NCI-H2107 treated with DMSO at 0.1 percent for 48 hours (cell line): ENCODE measurements at regions not wholly inside any gene's neighbourhood (a gene's known extent, or its start where the extent isn't known, plus 50 kb on each side); places are given as distances from the start of the nearest gene placed in this dataset.
"Not testable (repeated sequence)": the region's sequence is repeated elsewhere in the genome, so short reads cannot be mapped to it uniquely, and the experiment has no call there.

Experiments
- DNase-seq: peaks from one replicate; lab custom pipeline; 2025; ENCODE audit not compliant: unreplicated experiment; lab: John Stamatoyannopoulos, UW

DNA sequence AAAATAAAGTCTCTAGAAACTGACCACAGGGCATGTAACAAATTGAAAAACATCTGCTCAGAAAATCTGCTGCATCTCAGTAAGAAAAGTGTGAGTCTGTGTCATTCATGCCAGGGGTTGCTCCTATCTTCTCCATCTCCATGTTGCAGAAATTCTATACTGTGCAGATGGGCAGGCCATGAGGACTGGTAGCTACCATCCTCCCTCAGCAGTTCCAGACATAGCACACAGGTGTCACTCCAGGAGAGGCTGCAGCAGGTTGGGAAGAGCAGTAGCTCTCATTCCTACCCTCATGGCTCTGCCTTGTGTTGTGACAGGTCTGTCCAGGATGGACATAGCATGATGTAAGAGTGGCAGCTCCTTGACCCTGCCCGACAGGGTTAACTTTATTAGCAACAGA is 173.4 kb downstream of the NDUFS4 start:
- no peak for DNase-seq

DNA sequence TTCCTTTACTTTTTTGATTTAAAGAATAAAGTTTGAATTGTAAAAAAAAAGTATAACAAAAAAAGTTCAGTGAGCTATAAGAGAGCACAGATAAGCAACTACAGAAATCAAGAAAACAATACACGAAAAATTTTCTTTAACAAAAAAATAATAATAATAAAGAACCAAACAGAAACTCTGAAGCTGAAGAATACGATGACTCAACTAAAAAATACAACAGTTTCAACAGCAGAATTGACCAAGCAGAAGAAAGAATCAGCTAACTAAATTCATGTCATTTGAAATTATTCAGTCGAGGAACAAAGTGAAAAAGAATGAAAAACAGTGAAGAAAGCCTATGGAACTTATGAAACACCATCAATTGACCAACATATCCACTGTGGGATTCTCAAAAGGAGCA is 177.7 kb downstream of the NDUFS4 start:
- no peak for DNase-seq

DNA sequence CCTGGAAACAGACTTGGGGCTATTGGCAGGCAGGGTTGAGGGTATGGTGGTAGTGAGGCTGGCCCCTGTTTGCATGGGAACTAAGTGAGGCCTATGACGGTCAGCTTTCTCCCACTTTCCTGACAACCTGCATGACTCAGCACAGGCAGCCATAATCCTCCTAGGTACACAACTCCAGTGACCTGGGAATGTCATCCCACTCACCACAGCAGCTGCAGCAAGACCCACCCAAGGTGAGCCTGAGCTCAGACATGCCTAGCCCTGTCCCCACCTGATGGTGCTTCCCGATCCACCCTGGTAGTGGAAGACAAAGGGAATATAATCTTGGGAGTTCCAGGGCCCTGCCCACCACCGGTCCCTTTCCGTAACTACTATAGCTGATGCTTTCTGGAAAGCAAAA is 178.7 kb downstream of the NDUFS4 start:
- DNase-seq, result no peak

DNA sequence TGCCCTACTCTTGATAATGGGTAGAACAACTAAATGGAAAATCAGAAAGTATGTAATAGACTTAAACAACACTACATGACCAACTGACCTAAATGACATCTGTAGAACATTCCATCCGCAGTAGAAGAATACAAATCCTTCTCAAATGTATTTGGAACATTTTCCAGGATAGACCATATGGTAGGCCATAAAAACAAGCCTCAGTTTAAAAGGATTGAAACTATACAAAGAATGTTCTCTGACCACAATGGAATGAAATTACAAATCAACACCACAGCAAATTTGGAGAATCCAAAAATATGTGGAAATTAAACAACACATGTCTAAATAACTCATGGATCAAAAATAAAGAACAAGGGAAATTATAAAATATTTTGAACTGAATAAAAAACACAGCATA is 189.2 kb downstream of the NDUFS4 start:
- no peak for DNase-seq

DNA sequence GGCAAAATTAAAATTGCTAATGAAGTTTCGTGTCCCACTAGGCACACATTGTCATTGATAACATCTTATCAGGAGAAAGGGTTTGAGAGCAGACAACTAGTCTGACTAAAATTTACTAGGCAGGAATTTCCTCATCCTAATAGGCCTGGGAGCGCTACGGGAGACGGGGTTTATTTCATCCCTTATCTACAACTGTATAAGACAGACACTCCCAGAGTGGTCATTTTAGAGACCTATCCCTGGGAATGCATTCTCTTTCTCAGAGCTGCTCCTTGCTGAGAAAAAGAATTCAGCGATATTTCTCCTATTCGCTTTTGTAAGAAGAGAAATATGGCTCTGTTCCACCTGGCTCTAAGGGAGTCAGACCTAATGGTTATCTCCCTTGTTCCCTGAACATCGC is 191.8 kb downstream of the NDUFS4 start:
- DNase-seq, result not testable (repeated sequence)

DNA sequence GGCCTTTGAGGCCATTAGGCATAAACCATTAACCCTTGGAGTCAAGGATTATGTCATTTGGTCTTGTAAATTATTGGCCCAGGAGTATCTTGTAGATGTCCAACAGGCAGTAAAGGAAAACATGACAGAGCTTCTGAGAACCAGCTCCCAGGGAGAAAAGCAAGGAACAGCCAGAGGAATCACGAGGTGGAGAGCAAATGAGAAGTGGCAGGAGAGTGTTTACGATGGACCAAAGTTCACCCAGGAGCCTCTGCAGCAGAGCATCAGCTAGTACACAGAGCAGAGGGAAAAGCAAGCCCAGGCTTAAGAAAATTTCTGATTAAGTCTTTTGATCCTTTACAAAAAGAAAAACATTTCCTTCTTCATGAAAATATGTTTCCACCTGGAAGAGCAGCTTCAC is 206.2 kb downstream of the NDUFS4 start:
- DNase-seq, result no peak

DNA sequence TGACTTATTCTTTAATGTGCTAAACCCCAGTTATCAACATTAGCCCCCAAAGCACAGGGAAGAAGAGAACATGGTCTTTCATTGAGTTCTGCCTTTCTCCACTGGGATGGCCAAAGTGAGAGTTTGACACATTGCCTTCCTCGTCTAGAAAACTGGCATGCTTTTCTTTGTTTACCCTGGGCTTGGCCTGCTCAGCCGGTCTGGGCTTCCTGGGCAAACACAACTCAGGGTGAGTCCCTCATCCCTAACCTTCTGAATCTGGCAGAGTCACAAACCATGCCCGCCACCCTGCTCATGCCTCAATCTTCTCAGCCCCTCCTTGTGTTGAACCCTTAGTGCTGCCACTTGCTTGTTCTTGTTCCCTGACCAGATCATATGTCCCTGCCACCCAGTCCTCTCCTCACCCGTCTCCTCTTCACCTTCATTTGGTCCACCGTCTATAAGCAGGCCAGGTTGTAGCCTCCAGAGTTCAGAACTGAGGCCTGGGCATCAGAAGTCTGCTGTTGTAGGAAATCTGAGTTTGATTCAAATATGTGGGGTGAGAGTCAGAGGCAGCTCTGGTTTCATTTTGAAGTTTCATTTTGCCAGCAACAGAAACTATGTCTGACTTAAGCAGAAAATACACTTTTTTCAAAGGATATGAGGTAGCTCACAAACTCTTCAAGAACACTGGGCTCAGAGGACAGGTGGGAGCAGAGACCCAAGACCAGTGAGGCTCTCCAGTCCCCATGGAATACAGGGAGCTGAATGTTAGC is 217.6 kb downstream of the NDUFS4 start:
- DNase-seq, result no peak

DNA sequence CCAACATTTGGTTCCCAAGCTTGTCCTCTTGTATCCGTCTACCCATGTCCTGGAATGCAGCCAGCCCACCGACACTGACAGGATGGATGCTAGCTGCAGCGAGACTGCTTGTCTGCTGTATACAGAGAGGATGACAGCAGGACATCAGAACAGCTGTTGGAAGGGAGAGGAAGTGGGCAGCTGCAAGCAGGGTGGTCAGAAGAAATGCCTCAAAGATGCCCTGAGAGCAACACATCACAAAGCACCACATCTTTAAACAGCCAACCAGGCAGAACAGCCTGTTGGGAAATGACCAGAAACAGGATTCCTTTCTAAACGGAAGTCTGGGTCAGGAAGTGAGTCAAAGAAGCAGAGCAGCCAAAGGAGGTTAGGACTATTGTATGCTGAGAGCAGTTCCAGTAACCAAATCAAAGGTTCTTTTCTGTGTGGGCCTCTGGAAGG is 219.1 kb downstream of the NDUFS4 start:
- no peak for DNase-seq

DNA sequence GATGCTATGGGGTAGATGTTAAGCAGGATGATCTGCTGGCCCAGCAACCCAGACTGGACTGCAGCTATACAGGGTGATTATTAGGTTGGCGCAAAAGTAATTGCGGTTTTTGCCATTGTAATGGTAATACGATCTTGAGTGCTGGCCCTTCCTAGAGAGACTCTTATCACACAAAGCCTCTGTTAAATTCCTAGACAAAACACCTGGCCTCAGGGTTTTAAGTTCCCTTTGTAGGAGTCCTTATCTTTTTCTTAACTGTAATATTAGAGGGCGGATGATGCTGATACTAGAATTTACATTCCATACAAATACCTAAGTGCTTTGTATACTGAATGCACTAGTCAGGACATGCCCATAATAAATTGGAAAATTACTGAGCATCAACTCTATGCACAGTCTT is 222.2 kb downstream of the NDUFS4 start:
- DNase-seq, result peak; percentile 37

DNA sequence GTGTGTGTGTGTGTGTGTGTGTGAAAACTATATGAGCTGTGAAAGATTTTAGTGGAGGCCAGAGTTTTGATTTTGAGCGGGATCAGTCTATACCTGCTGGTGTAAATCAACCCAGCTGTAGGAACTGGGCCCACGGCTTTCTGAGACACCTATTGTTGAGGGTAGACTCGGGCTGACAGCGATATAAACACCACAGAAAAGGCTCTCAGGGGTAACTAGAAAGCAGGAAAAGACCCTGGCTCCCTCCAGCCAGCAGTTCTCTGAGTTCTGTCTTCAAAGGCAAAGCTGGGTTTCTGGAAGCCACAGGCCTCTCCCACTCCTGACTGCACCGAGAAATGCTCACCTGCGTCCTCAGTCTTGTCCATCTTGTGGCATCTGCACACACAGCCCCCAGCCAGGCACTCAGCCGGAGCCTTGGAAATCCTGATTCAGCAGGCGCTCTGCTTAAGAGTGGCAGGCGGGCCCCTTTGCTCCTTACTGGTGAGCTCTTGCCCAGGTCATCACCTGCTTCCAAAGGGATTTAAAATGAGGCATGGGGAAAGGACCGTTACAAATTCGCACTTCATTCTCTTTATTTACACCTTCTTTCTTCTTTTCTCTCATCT is 223.3 kb downstream of the NDUFS4 start:
- no peak for DNase-seq

DNA sequence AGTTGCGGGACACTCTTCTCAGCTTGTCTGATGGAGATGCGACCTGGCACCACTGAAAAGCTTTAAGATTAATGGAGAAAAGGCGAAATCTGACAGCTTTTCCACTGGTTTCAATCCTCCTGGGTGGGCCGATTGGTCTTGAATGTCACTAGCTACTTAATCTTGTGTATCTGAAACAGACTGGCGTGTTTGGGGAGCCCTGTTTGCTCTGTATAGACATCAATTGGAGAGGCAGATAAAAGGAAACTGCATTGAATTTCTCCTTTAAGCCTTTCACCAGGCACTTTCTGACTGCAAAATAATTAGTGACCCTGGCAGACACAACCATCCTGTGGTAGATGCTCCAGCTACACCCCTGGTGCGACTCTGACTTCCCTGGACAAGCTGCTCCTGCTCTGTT is 224.2 kb downstream of the NDUFS4 start:
- DNase-seq, result no peak

DNA sequence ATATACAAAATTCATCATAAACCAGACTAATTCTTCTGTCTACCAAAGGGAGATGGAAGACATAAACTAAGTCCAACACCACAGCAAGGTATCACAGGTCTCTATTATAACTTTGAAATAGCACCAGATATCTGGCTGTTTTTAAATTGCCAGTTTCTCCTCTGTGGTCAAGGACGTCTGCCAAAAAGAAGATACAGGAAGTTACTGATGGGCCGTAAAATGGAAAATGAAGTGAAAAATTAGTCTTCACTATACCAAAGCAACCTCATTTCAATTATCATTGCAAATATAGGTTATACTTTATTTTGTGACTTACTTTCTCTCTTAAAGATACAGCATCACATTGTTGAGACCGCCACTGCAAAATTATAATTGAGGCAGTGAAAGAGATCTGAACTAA is 225.5 kb downstream of the NDUFS4 start:
- no peak for DNase-seq

DNA sequence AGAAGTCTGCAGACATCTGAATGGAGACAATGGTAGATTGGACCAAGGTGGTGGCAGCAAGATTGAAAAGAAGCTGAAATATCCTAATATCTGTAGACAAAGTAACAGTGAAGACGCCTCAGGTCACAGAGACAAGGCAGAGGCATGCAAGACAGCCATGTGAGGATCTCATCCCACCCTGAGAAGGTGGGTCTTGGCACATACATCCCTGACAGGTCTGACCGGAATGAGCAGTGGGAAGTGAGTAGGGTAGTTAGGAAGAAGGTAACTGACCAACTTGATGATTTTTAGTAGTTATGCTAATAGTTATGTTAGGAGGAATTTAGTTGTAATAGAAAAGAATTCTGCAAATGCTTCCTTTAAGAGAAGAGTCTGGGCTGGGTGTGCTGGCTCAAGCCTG is 229.6 kb downstream of the NDUFS4 start:
- no peak for DNase-seq

DNA sequence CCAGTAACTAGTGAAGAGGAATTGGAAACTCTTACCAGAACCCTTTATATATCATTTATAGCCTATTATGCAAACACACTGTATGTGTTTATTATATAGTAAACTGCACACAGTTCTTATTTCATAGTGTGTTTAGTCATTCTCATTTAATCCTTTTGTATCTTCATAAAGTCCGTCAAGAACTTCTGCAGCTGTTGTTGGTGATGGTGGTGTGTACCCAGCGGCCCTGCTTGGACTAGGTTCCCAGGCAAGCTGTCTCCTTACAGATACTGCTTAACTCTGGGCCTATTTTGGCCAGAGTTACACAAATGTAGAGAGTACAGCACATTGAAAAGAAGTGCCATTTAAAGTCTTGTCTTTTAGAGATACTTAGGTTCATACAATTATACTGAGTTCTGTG is 231.9 kb downstream of the NDUFS4 start:
- DNase-seq, result no peak

DNA sequence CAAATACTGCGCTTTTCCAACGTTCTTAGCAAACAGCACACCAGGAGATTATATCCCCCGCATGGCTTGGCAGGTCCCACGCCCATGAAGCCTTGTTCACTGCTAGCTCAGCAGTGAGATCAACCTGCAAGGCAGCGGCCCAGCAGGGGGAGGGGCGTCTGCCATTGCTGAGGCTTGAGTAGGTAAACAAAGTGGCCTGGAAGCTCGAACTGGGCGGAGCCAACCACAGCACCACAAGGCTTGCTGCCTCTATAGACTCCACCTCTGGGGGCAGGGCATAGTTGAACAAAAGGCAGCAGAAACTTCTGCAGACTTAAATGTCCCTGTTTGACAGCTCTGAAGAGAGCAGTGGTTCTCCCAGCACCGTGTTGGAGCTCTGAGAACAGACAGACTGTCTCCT is 239.2 kb downstream of the NDUFS4 start:
- DNase-seq, result not testable (repeated sequence)

DNA sequence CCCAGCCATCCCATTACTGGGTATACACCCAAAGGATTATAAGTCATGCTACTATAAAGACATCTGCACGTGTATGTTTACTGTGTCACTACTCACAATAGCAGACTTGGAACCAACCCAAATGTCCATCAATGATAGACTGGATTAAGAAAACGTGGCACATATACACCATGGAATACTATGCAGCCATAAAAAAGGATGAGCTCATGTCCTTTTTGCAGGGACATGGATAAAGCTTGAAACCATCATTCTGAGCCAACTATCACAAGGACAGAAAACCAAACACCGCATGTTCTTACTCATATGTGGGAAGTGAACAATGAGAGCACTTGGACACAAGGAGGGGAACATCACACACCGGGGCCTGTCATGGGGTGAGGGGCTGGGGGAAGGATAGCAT is 248.0 kb downstream of the NDUFS4 start:
- not testable (repeated sequence) for DNase-seq

DNA sequence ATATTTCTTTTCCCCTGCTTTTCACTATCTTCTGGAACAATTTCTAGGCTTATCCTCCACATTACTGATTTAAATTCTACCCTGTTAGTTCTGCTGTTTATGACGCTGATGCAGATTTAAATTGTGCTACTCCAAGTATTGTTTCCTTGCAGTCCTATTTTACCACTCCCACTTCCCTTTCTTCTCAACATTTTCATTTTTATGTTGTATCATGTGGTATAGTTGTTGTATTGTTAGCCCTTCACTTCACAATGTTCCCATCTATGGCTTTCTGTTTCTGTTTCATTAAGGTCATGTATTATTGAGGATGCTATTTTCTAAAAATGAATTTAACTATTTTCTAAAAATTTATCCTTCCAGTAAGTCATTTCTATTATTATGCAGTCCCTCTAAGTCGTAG is 254.4 kb downstream of the NDUFS4 start:
- DNase-seq, result no peak

DNA sequence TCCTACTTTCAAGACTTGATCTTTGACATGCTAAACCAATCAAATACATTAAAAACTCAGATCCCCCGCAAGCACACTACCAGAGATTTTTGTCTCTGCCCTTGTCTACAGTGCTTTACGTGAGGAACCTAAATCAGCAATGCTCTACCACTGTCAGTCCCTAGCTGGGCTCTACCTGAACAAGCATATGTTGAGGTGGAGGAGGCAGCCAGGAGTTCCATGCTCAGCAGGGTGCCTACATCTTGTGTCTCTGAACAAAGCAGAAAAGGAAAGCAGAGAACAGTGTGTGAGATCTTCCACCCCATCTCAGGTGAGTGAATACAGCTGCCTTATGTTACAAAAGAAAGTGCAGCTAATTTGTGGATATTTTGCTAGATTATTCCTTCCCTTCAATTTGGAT is 255.0 kb downstream of the NDUFS4 start:
- no peak for DNase-seq

DNA sequence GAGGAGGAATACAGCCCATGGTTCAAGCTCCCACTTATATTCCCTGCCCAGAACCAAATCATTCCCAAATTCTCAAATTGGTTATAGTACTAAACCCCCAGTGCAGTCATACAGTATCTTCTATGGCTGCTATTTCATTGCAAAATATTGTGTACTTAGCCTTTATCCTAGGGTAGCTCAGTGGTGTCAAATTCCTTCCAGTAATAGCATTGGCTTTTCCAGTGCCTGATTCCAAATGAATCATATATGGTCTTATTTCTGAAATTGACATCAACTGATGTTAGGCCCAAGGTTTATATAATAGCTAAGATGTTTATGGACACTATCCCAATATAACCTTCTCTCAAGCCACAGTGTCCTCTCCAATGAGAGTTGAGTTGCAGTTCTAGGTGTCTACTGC is 256.7 kb downstream of the NDUFS4 start:
- no peak for DNase-seq

DNA sequence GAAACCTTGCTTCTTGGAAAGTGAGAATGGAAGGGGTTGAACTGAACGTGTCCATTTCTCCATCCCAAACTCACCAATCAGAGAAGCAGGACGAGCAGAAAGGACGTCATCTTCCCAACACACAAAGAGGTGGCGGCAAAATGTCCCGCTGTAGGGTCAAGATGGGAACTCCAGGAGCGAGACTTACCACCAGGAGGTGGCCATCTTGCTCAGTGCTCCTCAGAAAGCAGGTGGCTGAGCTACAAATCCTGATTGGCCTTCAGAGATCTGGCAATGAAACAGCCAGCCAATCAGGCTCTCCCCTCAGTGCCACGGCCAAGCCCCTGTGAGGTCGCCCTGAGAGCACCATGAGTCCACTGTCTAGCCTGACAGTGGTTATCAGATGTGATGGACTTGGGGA is 259.0 kb downstream of the NDUFS4 start:
- DNase-seq, result no peak

DNA sequence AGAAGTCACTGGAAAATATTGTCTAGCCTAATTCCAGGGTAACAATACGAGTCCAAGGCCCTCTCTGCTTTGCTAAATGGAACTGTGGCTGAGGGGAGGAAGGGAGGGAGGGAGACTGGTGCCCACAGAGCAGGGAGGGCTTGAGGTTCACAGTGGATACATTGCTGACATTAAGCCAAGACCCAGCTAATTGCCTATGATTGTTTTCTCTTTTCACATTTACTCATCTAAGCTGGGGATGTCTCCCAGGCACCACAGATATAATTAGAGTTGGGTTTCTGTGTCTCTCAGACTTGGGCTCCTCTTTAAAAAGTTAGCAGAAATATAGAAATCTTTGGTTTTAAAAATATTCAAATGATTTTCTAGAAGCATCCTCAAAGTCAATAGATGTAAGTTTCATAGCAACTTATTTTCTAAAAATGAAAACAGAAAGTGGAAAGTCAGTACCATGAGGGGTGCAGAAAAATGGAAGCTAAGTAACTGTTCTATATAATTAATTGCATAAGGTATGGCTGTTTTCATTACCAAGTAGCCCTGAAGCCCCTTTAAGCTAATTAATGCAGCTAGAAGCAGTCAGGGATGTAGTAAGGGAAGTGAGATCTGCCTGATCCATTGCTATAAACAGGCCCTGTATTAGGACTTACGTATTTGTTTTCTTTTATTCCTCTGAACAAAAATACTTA is 259.8 kb downstream of the NDUFS4 start:
- DNase-seq, result no peak

DNA sequence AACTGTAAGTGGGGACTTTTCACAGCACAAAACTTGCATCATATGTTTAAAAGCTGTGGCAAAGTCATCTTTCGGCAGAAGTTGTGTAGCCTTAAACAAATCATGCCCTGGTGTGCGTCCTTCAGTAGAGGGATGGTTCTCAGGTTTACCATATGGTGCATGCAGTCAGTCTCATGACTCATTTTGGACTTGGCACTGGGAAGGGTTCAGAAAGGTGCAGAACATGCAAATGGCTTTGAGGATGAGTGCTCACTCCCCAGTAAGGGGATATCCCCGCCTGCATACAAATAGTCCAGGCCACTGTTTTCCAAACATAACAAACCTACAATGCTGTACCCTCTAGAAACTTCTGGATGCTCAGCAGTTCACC is 260.3 kb downstream of the NDUFS4 start:
- no peak for DNase-seq
